Glomerular visceral epithelial cell (primary cell): ENCODE measurements at regions not wholly inside any gene's neighbourhood (a gene's known extent, or its start where the extent isn't known, plus 50 kb on each side); places are given as distances from the start of the nearest gene placed in this dataset.
A peak's percentile ranks its signal among the peaks of the same experiment; 100 is the strongest.

ENCODE experiments used
- DNase-seq: peaks from one replicate; pipeline ENCODE4 v3.0.0-alpha.2; 2016; ENCODE audit errors: extremely low spot score

DNA sequence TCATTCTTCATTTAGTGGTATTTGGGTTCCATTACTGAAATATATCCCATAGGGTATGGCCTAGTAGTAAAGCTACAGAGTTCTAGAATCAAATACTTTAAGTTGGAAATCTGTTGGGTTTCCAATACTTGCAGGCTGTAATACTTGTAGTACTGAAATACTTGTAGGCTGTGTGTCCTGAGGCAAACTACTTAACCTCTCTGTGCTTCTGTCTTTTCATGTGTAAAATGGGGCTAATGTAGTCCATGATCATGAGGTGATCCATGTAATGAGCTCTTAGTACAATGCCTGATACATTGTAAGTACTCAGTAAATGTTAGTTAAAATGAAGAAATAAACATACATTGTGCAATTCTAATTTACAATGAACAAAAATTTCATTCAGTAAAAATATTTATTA lies 368.9 kb downstream of the CSNK1G3 start:
- DNase-seq: no peak

DNA sequence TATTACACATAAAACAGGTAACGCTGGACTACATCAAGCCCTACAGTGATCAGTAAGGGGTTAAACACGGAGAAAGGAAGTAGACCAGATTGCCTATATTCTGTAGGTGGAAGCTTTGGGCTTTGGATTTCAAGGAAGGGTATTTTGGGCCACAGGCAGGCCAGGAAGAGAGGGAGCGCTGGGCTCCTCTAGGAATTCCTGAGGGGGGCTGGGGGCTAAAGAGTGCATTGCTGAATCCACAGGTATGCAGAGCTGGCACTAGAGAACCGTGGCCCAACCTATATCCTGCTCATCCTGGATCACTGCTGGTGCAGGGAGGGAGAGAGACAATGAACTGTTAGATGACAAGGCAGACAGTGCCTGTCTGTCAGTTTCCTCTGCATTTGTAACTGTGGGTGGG lies 367.1 kb downstream of the CSNK1G3 start:
- no peak for DNase-seq

DNA sequence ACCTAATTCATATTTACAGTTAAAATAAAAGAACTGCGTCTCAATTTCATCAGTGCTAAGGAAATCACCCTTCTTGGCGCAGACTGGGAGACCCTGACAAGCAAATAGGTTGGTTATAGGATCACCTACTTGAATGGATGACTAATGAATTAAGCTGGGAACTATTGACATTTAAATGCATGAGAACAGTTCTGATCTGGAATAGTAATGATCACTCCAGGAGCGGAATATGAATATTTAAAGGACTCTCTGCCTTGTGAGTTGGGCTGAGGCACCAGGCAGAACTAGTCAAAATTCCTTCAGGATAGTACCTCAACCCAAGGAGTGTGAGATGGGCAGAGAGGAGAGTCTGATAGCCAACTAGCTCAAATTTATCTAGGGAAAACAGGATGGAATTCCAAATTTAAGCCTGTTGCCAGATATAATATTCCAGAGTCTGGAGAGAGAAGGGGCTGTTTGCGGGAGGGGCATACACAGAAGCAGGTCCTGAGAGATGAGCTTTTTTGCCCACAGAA lies 364.4 kb downstream of the CSNK1G3 start:
- no peak for DNase-seq

GRCh38 chr5:123875561-123876275 lies 363.7 kb downstream of the CSNK1G3 start:
- peak; percentile 62 for DNase-seq

DNA sequence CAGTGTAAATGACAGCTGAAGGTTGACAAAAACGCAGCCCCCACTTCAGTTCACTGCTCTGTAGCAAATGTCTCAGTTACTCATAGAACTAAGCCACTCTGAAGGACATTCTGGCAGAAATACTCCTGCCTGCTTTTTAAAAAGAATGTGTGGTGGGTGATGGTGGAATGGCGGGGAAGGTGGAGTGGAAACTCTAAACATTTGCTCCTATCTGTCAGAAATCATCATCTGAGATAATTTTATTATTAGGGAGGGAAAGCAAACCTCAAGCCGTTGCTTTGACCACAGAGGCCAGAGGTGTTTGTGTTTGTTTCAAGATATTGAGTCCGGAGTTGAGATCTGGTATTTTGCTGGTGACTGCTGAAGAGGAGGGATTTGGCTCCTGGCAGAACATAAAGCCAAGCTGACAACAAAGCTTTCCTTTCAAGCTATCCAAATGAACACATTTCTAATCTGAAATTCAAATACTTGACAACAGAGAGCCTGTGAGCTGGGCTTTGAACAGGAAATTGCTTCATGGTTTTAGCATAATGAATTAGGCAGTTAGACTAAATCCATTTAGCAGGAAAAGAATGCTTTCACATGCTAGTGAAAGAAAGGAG lies 362.7 kb downstream of the CSNK1G3 start:
- peak; percentile 16 for DNase-seq

GRCh38 chr5:123873846-123874245 lies 361.9 kb downstream of the CSNK1G3 start:
- DNase-seq: no peak

DNA sequence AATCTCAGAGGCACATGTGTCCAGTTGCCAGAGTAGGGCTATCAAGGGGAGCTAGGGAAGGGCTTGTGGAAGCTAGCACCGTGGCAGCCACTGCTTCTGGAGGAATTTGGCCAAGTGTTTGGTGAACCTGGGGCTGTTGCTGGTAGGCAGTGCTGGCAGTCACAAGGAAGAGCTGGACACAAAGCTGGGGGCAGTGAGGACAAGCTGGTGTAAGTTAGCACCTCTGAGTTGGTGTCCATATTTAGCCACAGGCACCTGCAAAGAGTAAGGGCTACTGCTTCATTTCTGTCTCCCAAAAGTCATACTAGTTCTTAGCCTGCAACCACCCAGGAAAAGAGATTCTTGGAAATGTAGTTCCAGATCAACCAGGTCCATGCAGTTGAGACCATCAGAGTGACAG lies 359.4 kb downstream of the CSNK1G3 start:
- no peak for DNase-seq

- no peak for DNase-seq
Measured at GRCh38 chr5:123868881-123869280, 356.9 kb downstream of the CSNK1G3 start.

DNA sequence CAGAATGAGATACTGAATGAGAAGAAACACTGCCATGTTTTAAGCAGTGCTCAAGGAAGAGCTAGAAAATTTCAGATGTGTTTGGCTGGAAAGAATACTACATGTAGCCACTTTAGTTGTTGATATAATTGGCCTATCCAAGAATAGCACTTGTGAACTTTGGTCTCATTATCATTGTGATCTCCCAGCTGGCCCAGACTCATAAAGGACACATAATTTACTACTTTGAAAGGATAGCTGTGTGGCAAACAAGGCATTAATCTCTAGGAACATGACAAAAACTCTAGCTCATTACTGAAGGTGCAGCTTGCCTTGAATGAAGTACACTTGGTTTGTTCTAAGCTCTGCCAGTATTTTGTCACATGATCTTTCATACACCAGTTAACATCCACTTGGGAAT lies 356.3 kb downstream of the CSNK1G3 start:
- DNase-seq: no peak

DNA sequence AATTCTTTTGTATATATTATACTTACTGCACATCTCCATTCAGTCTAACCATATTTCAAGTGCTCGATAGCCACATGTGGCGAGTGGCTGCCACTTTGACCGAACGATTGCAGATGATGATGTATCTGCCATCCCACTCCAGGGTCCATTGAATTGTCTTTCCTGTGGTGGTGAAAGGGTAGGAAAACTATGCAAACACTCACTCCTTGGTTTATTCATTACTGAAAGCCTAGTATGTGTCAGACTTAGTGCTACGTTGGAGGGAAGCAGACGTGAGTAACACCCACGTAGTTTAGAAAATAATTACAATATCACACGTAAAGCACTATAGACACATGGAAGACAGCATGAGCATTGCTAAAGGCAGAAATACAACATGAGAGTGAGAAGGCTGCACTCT lies 353.7 kb downstream of the CSNK1G3 start:
- DNase-seq: peak; percentile 84

- no peak for DNase-seq
Measured at GRCh38 chr5:123864578-123864977, 352.6 kb downstream of the CSNK1G3 start.

- DNase-seq: no peak
Measured at GRCh38 chr5:123858938-123859337, 347.0 kb downstream of the CSNK1G3 start.

- DNase-seq: no peak
Measured at GRCh38 chr5:123856766-123857165, 344.8 kb downstream of the CSNK1G3 start.

DNA sequence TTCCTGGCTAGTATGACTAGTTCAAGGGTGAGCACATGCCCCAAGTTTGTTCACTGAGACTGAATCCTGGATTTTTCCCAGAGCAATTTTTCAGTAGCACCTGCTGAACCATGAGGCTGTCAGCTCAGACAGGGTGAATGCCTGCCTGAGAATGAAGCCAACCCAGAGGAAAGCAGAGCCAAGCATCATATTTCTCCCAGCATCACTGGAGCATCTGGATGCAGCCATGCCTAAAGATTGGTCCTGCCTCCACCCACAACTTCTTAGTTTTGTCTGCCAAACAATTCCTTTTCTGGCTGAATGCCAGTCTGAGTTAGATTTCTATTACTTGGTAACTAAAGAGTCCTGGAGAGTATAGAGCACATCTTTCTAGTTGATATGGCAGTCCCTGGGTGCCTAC lies 343.6 kb downstream of the CSNK1G3 start:
- DNase-seq: peak; percentile 75

DNA sequence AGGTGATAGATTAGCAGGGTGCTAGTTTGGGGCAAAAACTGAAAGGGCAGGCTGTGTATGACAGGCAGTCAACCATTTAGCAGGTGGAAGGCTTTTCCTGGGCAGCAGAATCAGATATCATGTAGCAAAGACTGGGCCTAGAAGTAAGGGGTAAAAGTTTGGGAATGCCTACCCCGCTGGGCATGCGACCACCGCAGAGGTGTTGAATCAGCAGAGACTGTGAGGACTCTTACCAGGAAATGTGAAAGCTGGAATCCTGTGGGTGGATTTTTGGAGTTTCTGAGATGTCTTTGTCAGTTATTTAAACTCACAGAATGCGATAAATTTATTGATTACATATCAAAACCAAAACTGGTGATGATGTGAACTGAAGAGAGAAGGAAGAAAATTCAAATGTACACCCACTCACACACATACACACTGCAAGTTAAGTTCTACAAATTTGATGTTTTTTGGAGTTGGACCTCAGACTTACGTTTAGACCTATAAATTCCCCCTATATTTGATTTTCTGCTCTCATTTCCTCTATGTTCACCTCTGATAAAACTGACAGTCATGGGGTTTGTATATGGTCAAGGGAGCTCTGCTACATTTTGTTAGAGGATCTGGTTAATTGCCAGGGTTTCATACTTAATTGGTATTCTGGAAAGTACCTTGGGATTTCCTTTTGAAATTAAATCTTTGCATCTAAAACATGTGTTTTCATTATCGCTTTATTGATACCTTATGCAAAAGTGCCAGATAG lies 333.6 kb downstream of the CSNK1G3 start:
- DNase-seq: no peak

- peak; percentile 35 for DNase-seq
Measured at GRCh38 chr5:123844873-123845272, 332.9 kb downstream of the CSNK1G3 start.

GRCh38 chr5:123835421-123835820 lies 323.4 kb downstream of the CSNK1G3 start:
- no peak for DNase-seq

DNA sequence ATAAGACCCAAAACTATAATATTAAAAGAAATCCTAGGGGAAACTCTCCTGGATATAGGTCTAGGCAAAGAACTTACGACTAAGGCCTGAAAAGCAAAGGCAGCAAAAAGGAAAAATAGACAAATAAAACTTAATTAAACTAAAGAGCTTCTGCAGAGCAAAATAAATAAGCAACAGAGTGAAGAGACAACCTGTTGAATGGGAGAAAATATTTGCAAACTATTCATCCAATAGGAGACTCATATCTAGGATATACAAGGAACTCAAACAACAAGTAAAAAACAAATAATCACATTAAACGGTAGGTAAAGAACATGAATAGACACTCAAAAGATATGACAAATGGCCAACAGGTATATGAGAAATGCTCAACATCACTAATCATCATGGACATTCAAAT lies 318.6 kb downstream of the CSNK1G3 start:
- DNase-seq: no peak

- no peak for DNase-seq
Measured at GRCh38 chr5:123827811-123828210, 315.8 kb downstream of the CSNK1G3 start.

DNA sequence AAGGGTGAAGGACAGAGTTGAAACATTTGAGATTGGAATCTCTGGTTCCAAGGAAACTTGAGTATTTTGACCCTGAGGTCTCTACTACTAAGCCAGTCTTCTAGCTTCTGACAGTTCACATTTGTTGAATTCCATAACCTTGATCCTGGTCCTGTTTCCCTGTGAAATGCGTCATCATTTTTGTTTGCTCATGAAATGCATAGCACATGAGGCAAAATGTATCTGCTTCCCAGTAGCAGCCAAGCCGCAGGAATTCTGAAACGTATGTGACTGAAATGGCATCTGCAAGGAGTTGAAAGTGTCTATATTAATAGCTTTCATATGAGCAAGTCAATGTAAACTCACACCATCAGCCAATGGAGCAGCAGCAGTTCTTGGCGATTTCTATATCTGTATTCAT lies 307.9 kb downstream of the CSNK1G3 start:
- no peak for DNase-seq

- no peak for DNase-seq
Measured at GRCh38 chr5:123819386-123819785, 307.4 kb downstream of the CSNK1G3 start.

DNA sequence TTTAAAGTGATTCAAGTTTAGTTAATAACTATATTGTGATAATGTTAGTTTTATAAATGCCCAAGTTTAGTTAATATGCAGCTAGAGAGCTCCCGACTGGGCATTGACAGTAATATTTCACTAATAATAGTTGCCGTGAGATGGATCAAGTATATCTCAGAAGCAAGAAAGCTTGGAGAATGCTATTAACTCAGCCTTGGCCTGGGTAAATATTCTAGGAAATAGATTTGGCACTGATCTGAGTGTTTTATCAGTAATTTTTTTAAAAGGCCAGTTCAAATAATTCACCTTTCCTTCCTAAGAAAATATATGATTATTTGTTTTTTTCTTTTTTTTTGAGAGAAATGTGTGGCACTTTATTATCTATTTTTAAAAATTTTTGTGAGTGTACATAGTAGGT lies 305.3 kb downstream of the CSNK1G3 start:
- DNase-seq: no peak
